Esophagus squamous epithelium (tissue), 4 donors: ENCODE measurements at regions not wholly inside any gene's neighbourhood (a gene's known extent, or its start where the extent isn't known, plus 50 kb on each side); places are given as distances from the start of the nearest gene placed in this dataset.

Experiments
- POLR2A ChIP-seq, 4 donors: fragments of 450-650 bp; IDR thresholded peaks; one replicate each; pipeline ENCODE4 v1.6.1; 2017; ENCODE audit warnings: antibody characterized with exemption in 4 of 4, mild to moderate bottlenecking in 4 of 4, moderate library complexity in 3 of 4
- TF ChIP-seq, protein P1 (sequence below), 6 experiments: fragments of 450-650 bp in 4 of 6; fragments of 200-600 bp in 2 of 6; sonication (generic) in 2 of 6; IDR thresholded peaks; one replicate each; pipeline ENCODE4 v1.5.1; 2016 to 2019; ENCODE audit warnings: antibody characterized with exemption in 6 of 6, mild to moderate bottlenecking in 4 of 6, moderate library complexity in 4 of 6

DNA sequence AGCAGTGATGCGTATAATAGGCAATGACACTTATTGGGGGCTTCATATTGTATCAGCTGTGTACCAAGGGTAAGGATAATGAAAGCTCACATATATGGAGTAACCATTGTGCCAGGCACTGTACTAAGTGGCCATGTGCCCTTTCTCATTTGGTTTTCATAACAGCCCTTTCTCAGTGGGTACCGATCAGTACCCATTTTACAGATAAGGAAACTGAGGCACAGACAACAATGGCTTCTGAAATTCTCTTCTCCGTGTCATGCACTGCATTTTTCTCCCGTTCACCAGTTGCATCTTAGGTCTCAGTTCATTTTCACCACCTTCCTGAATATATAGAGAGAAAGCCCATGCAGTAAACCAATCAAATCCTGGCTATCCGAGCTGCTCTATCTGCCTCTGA is 216.7 kb upstream of the RBFOX1 start:
- TF ChIP-seq POLR2A (IDR thresholded peaks at IDR 0.05): no peak
- TF ChIP-seq, protein P1, sequence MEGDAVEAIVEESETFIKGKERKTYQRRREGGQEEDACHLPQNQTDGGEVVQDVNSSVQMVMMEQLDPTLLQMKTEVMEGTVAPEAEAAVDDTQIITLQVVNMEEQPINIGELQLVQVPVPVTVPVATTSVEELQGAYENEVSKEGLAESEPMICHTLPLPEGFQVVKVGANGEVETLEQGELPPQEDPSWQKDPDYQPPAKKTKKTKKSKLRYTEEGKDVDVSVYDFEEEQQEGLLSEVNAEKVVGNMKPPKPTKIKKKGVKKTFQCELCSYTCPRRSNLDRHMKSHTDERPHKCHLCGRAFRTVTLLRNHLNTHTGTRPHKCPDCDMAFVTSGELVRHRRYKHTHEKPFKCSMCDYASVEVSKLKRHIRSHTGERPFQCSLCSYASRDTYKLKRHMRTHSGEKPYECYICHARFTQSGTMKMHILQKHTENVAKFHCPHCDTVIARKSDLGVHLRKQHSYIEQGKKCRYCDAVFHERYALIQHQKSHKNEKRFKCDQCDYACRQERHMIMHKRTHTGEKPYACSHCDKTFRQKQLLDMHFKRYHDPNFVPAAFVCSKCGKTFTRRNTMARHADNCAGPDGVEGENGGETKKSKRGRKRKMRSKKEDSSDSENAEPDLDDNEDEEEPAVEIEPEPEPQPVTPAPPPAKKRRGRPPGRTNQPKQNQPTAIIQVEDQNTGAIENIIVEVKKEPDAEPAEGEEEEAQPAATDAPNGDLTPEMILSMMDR (IDR thresholded peaks at IDR 0.05): no peak
